ENCODE measurements at regions not wholly inside any gene's neighbourhood (a gene's known extent, or its start where the extent isn't known, plus 50 kb on each side); places are given as distances from the start of the nearest gene placed in this dataset.
"Not testable (repeated sequence)": the region's sequence is repeated elsewhere in the genome, so short reads cannot be mapped to it uniquely, and the experiment has no call there.

GRCh38 chr3:194871143-194871863, 185.6 kb downstream of the FAM43A start:
- Histone ChIP-seq H3K4me1 (peaks cover 10 to 15% of the 10 kb centered on the region in 2 donors), H3K27me3 (no peaks in the 10 kb centered on the region), H3K36me3 (no peaks in the 10 kb centered on the region), H3K4me3 (no peak overlapping the region), H3K27ac (peak overlapping the region; percentile 59 to 67), H3K9me3 (peaks cover 0 to 5% of the 10 kb centered on the region in 2 donors)
- intact Hi-C loops (cut with DNase I; ENCODE audit: low total_unique reads), result no loop called here
- TF ChIP-seq CTCF (IDR thresholded peaks at IDR 0.05) (no peak), POLR2AphosphoS5 (IDR thresholded peaks at IDR 0.05) (peak in 1 of 3 donors; percentile 12)
- peak; percentile 58 to 60 for DNase-seq (ENCODE audit: low spot score in 2 of 2)

GRCh38 chr3:194871864-194872668, 186.4 kb downstream of the FAM43A start:
- no peak for TF ChIP-seq CTCF (IDR thresholded peaks at IDR 0.05)
- no peak for TF ChIP-seq POLR2AphosphoS5 (IDR thresholded peaks at IDR 0.05)
- TF ChIP-seq POLR2A (IDR thresholded peaks at IDR 0.05), result no peak
- H3K27ac ChIP-seq, result peak overlapping the region; percentile 59 to 67

GRCh38 chr3:194872669-194872977, 186.9 kb downstream of the FAM43A start:
- no peaks in the 10 kb centered on the region for H3K36me3 ChIP-seq
- DNase-seq (ENCODE audit: low spot score in 2 of 2), result no peak
- TF ChIP-seq POLR2A (IDR thresholded peaks at IDR 0.05) (no peak), POLR2AphosphoS5 (IDR thresholded peaks at IDR 0.05) (no peak), CTCF (IDR thresholded peaks at IDR 0.05) (no peak)
- intact Hi-C loops (cut with DNase I; ENCODE audit: low total_unique reads), result no loop called here
- peaks cover 0 to 5% of the 10 kb centered on the region in 2 donors for H3K9me3 ChIP-seq
- peaks cover 10 to 15% of the 10 kb centered on the region in 2 donors for H3K4me1 ChIP-seq
- H3K4me3 ChIP-seq, result no peak overlapping the region
- peak overlapping the region in 1 of 2 donors; percentile 67 for H3K27ac ChIP-seq
- no peaks in the 10 kb centered on the region for H3K27me3 ChIP-seq

More at GRCh38 chr3:194871864-194872668, 186.4 kb downstream of the FAM43A start:
- H3K36me3 ChIP-seq, result no peaks in the 10 kb centered on the region
- H3K4me1 ChIP-seq, result peaks cover 10 to 15% of the 10 kb centered on the region in 2 donors
- H3K9me3 ChIP-seq, result peaks cover 0 to 5% of the 10 kb centered on the region in 2 donors
- intact Hi-C loops (cut with DNase I; ENCODE audit: low total_unique reads), result no loop called here
- no peaks in the 10 kb centered on the region for H3K27me3 ChIP-seq
- no peak for DNase-seq (ENCODE audit: low spot score in 2 of 2)
- no peak overlapping the region for H3K4me3 ChIP-seq

GRCh38 chr3:194873474-194873873, 187.8 kb downstream of the FAM43A start:
- DNase-seq (ENCODE audit: low spot score in 2 of 2); H3K36me3 ChIP-seq; H3K27me3 ChIP-seq; H3K9me3 ChIP-seq; H3K27ac ChIP-seq; H3K4me3 ChIP-seq; intact Hi-C loops (cut with DNase I; ENCODE audit: low total_unique reads): not testable (repeated sequence)
- peaks cover 10 to 15% of the 10 kb centered on the region in 2 donors for H3K4me1 ChIP-seq

GRCh38 chr3:194874206-194874605, 188.5 kb downstream of the FAM43A start:
- intact Hi-C loops (cut with DNase I; ENCODE audit: low total_unique reads), result no loop called here
- H3K4me1 ChIP-seq, result peaks cover 10 to 15% of the 10 kb centered on the region in 2 donors
- TF ChIP-seq POLR2AphosphoS5 (IDR thresholded peaks at IDR 0.05) (no peak), POLR2A (IDR thresholded peaks at IDR 0.05) (no peak), CTCF (IDR thresholded peaks at IDR 0.05) (no peak)

More at GRCh38 chr3:194874206-194874605, 188.5 kb downstream of the FAM43A start:
- Histone ChIP-seq H3K27ac (no peak overlapping the region), H3K4me3 (no peak overlapping the region), H3K9me3 (peaks cover 0 to 5% of the 10 kb centered on the region in 2 donors), H3K36me3 (no peaks in the 10 kb centered on the region), H3K27me3 (no peaks in the 10 kb centered on the region)
- DNase-seq (ENCODE audit: low spot score in 2 of 2), result no peak
